Stimulated activated CD4-positive, alpha-beta T cell treated with anti-CD3 and anti-CD28 coated beads, TNF-alpha, amount 100 ng/mL, for 48 hours (primary cell): ENCODE measurements at regions not wholly inside any gene's neighbourhood (a gene's known extent, or its start where the extent isn't known, plus 50 kb on each side); places are given as distances from the start of the nearest gene placed in this dataset.

Source experiments
- DNase-seq, 3 donors: peaks; one replicate each; pipeline ENCODE4 v3.0.0-alpha.2; 2020; ENCODE audit warnings: low read depth in 3 of 3

GRCh38 chr6:85193339-85193738 is 256.5 kb upstream of the NT5E start:
- DNase-seq: no peak

DNA sequence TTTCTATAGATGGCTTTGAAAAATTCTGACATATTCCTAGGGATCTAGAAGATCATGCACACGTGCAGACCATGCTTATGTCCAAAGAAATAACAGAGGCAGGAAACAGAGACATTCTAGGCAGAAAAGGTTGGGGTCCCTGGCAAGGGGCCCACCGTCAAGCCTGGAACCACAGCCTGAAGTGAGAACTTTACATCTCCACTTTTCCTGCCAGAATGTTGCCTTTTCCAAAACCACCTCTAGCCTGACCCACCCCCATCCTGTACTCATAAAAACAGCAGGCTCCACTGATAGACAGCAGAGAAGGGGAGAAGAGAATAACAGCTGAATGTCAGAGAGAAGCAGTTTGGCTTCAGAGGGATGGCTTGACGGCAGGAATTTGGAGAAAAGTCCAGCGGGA is 257.3 kb upstream of the NT5E start:
- DNase-seq: no peak

GRCh38 chr6:85192186-85192585 is 257.7 kb upstream of the NT5E start:
- no peak for DNase-seq

DNA sequence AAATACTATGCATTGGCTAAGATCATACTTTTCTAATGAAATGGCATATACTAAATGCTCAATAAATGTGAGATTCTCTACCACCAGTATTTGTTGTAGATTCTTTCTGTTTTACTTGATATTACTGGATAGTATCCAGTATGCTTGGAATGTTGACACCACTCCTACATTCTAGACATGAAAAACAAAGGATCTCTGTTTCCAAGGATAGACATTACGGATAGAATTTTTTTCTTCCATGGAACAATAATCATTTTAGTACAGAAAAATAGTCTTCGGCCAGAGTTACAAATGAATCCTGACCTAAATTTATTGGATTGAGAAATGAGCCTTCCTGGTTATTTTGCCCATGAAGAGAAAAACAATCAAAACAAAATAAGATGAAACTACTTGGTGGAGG is 258.2 kb upstream of the NT5E start:
- no peak for DNase-seq

DNA sequence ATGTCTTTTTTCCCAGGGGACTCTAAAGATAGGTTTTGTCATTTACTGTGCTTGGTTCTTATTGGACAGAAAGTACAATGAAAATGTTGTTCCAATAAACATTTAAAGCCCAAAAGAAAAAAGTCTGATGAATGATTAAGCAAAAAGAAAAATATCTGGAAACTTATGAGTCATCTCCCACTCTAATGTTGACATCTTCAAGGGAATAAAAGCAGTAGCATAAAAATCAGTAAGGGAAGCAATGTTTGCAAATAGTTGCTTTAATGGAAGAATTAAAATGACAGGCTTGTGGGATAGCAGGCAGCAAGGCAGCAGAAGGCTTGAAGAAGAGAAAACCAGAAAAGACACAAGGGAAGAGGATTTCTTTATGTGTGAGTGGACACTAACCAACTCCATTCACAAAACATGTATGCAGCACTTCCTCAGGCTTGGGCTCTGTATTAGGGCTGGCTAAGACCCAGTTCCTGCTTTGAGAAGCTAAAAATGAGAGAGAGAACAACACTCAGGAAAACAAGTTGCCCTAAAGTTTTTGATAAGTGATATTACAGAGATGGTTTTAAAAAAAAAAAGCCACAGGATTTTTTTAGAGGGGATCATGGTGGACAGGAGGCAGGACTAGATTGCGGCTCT is 263.2 kb upstream of the NT5E start:
- no peak for DNase-seq

DNA sequence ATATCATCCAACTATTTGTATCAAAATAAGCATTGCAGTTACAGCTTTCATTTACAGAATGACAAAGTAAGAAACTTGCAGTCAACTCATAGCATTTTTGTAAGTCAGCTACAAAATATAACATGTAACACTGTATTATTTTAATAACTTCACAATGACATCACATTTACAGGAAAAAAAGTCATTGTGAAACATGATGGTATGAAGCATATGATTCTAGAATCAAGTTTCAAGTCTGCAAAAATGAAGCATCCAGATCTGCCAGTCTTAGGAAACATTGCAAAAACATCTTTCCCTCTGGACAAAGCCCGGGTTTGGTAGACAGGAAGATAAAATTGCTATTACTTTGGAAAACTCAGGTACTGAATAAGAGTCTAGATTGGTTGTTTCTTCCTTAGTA is 263.9 kb upstream of the NT5E start:
- no peak for DNase-seq

- no peak for DNase-seq
Measured at GRCh38 chr6:85183841-85184240, 266.0 kb upstream of the NT5E start.

DNA sequence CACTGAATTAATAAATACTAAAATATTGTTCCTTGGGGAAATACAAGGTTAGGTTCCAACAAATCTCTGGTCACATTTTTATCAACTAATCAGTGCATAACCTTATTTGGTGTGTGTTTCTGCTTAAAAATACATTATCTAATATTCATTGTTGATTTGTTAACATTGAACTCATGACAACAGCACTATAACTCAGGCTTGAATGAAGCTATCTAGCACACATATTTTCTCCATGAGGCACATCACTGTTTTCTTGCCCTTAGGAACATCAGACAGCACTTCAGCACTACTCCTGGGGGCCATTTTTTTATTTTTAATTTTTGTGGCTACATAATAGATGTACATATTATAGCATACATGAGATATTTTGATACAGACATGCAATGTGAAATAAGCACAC is 277.2 kb upstream of the NT5E start:
- DNase-seq: no peak

DNA sequence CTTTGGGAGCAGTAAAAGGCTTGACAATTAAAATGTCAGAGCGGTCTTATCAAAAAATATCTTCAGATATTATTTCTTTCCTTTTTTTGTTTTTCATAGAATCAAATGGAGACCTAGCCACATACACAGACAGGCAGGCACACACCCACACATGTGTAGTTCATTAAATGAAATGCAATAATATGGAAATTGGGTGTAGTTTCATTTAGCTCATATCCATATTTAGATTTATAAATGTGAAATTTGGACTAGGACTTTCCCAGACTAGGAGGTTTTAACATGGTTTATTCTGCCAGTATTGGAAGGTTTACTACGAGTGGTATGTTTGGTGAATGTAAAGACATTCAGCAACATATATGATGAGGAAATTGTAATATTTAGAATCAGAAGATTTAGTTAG is 277.7 kb upstream of the NT5E start:
- DNase-seq: no peak

DNA sequence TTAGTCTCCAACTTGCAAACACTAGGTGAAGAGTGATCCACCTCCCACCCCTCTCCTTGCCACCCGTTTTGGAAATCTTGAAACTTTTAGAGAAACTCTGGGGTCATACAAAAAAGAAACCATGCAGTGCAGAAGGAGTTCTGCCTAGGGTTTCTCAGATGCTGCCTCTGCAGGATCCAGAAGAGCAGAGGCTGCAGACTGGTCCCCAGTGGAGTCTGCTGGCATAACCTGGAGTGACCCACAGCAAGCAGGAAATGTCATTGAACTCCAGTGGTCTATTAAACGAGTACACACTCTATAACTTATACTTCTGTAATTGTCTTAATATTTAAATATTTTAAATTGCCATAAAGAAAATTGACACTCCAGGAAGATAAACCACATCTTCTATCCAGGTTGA is 280.7 kb upstream of the NT5E start:
- DNase-seq: no peak

DNA sequence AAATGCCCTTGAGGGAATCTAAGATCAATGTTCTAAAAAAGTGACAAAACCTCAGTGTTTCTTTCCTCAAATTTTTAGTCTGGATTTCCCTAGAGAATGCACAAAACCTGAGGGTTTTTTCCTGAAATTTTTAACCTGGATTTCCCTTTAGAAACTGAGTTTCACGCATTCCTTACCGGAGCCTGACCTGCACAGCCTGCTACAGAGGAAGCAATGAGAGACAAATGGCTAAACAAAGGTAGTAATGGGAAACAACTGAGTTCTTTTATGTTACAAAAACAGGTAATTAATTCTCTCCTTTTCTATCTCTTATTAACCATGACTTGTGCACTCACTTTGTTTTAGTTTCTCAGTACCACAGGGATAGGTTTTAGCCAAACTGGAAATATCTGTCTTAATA is 281.7 kb upstream of the NT5E start:
- DNase-seq: no peak

DNA sequence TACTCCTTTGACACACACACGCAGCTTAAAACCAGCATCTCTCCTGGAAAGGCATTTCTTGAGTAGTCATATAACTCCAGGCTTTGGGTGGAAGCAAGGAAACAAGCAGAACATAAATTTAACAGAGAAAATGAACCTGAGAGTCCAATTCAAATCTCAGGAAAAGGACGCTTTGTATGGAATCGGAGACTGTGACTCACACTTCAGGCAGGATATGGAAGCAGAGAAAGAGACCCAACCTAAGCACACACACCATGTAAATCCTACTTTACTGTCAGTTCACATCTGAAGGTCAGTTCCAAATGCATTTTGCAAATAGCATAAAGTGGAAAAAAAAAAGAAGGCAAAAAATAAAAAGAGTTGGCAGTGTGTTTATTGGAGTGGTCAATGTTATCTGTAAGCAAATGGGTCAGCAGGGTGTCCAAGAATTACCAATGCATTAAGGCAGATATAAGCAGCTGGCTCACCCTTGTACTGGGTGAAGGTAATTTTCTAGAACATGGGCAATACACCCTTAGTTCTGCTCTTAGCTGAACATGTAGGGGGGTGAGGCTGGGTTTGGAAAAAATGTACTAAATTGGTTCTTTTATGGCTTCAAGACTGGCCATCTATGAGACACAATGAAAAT is 283.7 kb upstream of the NT5E start:
- no peak for DNase-seq

- DNase-seq: no peak
Measured at GRCh38 chr6:85163156-85164080, 286.5 kb upstream of the NT5E start.

- DNase-seq: no peak
Measured at GRCh38 chr6:85157311-85157710, 292.6 kb upstream of the NT5E start.

- DNase-seq: no peak
Measured at GRCh38 chr6:85143676-85144075, 306.2 kb upstream of the NT5E start.

DNA sequence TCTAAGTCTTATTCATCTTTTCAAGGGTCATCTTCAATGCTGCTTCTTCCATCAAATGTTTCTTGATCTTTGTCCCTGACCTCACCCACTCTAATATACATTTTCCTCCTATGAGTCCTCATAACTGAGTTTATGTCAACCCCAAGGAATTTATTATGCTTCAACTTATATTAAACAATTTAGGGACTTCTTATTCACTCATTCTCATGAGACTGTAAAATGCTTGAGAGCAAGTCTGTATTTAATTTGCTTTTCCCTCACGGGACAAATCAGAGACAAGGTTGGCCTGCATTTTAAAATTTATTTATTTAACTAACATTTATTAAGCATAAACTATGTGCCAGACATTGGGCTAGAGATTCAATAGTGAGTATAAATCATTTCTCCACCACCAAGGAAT is 312.0 kb upstream of the NT5E start:
- no peak for DNase-seq

DNA sequence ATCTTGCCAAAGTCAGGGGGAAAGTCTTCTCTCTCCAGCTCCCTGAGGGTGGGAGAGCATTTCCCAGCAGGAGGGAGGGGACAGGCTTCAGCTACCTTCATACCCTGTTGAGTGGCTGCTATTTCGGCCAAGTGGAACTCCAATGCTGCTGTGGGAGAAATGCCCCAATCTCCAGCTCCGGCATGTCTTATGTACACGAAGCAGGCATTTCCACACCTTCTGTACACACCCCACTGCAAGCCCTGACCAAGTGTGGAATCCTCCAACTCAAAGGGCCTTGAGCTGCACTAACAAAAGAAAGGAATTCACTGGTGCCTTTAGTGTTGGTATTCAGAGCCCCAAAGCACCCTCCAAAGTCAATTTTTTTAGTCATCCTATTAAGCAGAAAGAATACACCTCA is 313.6 kb upstream of the NT5E start:
- DNase-seq: no peak

DNA sequence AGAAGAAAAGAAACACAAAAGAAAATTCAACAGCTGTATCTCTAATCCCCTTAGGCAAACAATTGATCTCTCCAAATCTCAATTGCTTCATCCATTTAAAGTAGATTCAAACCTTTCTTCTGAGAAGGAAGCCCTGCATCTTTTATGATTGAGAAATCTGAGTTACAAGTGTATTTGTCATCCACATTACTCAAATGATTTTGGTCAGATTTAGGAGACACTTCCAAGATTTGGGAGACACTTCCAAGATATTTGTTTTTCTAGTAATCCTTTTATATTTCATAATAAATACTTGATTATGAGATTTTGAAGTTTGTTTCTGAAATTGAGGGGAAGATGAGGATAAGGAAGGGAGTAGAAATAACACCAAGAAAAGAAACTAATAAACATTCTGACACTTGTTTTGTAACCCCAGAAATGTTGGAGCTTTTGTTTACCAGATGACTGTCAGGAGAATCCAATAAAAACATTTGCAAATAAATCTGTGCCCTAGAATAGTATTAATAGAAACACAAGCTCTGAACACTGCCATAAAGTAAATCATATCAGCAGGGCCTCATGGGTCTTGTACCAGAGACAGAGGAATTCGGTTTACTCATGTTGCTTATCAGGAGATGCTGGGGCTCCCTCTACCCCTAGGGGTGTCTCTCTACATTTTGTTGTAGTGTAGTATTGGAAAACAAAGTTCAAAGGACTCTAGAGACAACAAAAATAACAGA is 314.3 kb upstream of the NT5E start:
- DNase-seq: no peak

GRCh38 chr6:85134172-85134571 is 315.7 kb upstream of the NT5E start:
- no peak for DNase-seq

DNA sequence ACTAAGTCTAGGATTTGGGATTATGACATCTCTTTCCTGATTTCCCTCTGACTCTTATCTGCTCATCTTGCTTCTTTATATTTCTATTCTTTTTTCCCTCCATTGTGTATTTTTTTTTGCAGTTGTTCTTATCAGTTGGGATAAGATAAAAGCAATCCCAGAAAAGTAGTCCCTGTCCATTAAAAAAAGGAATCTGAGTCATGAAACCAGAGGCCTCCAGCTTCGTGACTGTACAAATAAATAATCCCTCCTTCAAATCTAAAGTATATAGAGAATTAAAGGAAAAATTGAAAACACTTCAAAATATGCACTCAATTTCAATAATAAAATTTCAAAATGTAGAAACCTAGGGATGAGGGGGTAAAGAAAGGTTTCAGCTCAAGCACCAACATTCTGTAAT is 317.8 kb upstream of the NT5E start:
- no peak for DNase-seq

DNA sequence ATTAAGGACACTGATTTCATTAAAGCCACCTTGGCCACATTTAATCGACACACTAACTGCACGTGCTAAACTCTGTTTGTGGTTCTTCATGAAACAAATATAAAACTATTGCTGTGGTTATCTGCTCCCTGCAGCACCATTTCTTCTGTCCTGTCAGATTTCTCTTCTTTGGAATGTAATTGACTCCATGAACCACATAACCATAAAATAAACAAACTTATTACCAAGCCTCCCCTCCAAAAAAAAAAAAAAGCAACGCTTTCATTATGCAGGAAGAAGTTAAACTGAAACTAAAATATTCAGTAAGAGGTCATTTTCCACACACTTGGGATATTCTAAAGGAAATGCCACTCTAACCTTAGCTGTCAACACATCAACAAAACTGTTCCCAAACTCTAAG is 319.1 kb upstream of the NT5E start:
- DNase-seq: no peak

DNA sequence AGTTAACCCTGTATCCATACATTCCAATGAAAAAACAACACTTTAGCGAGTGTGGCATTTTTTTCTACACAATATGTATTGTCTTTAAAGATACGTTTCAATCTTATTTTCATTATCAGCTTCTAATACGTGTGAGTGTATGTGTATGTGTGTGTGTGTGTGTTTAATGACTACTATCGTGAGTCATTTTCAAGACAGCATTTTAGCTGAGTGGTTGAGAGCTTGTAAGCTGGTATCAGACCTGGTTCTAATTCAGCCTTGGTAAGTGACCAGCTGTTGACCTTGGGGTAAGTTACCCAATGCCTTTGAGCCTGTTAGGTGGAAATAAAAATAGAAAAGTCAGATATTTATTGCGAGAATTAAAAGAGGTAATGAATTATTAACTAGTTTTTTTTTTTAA is 320.0 kb upstream of the NT5E start:
- no peak for DNase-seq
